Motor neuron (in vitro differentiated cells): ENCODE measurements at regions not wholly inside any gene's neighbourhood (a gene's known extent, or its start where the extent isn't known, plus 50 kb on each side); places are given as distances from the start of the nearest gene placed in this dataset.

Source experiments
- ATAC-seq, 8 experiments: fragments of 200-7000 bp; cut with Tn5 transposase; replicated peaks in 6 of 8; 2 replicates each; pipeline ENCODE4 v1.8.0; 2021; ENCODE audit warnings: mild to moderate bottlenecking in 8 of 8, moderate library complexity in 8 of 8
- H3K27ac ChIP-seq, 2 donors: fragments of 250-450 bp; sonication (Bioruptor Pico); 2 replicates each; pipeline ENCODE4 v1.9.0; 2021; ENCODE audit warnings: antibody characterized with exemption in 2 of 2, mild to moderate bottlenecking in 2 of 2, moderate library complexity in 1 of 2
- H3K4me1 ChIP-seq, 2 donors: fragments of 250-450 bp; sonication (Bioruptor Pico); replicated peaks in 1 of 2; 2 replicates each; pipeline ENCODE4 v1.6.1; 2021; ENCODE audit warnings: antibody characterized with exemption in 2 of 2, mild to moderate bottlenecking in 2 of 2, moderate library complexity in 1 of 2
- H3K4me3 ChIP-seq, 5 donors: fragments of 250-450 bp; sonication (Bioruptor Pico); 2 replicates each; pipeline ENCODE4 v1.9.0; 2021; ENCODE audit warnings: antibody characterized with exemption in 5 of 5, mild to moderate bottlenecking in 5 of 5, moderate library complexity in 4 of 5
- WGBS, 10 experiments: fragments of 450-650 bp; shearing (Covaris generic); methylation state at CpG; one replicate each; pipeline ENCODE4 v1.0.0; 2022; 5-methylcytosine and 5-hydroxymethylcytosine counted together
- in situ Hi-C, 9 experiments: fragments of 400-800 bp; cut with MboI; loops; one replicate each; pipeline ENCODE4 v1.15.0; 2021; ENCODE audit warnings: low sequenced_read_pairs in 9 of 9, low pct_unique_long_range_greater_than_20kb in 2 of 9; ENCODE audit not compliant: unreplicated experiment in 9 of 9

GRCh38 chrX:68939868-68940267, 111.0 kb downstream of the EFNB1 start:
- no CpG with 5 or more reads among the region's 8 CpGs for WGBS, 10 experiments
- in situ Hi-C loops: no loop called here

GRCh38 chrX:68938244-68939004, 109.6 kb downstream of the EFNB1 start:
- Histone ChIP-seq H3K4me1 (peaks cover 11 to 12% of the 10 kb centered on the region in 2 donors), H3K4me3 (no peak overlapping the region), H3K27ac (no peak overlapping the region)
- WGBS, 10 experiments: 100% methylated on average over 1 of the region's 4 CpGs; no CpG with 5 or more reads in 9 of the 10 experiments
- in situ Hi-C loops: no loop called here
- ATAC-seq: no peak

More at GRCh38 chrX:68939868-68940267, 111.0 kb downstream of the EFNB1 start:
- H3K4me3 ChIP-seq: no peak overlapping the region
- H3K27ac ChIP-seq: no peak overlapping the region
- H3K4me1 ChIP-seq: peaks cover 11 to 12% of the 10 kb centered on the region in 2 donors
- ATAC-seq: no peak

- H3K27ac ChIP-seq: no peak overlapping the region
- 18 to 100% (median 80%) methylated on average over 1 to 2 of the region's 2 CpGs; no CpG with 5 or more reads in 3 of the 10 experiments for WGBS, 10 experiments
- peaks cover 11 to 12% of the 10 kb centered on the region in 2 donors for H3K4me1 ChIP-seq
- no peak overlapping the region for H3K4me3 ChIP-seq
- in situ Hi-C loops: no loop called here
- no peak for ATAC-seq
Measured at GRCh38 chrX:68937581-68937980, 108.8 kb downstream of the EFNB1 start.

GRCh38 chrX:68936608-68937007, 107.8 kb downstream of the EFNB1 start:
- Histone ChIP-seq H3K4me3 (no peak overlapping the region), H3K27ac (no peak overlapping the region), H3K4me1 (peaks cover 11 to 12% of the 10 kb centered on the region in 2 donors)
- in situ Hi-C loops: no loop called here
- ATAC-seq: peak in 7 of 8 experiments; percentile 60 to 98 (median 82)

GRCh38 chrX:68936126-68936525, 107.3 kb downstream of the EFNB1 start:
- Histone ChIP-seq H3K4me1 (peaks cover 12 to 14% of the 10 kb centered on the region in 2 donors), H3K4me3 (no peak overlapping the region), H3K27ac (no peak overlapping the region)
- ATAC-seq: peak in 5 of 8 experiments; percentile 44 to 85 (median 61)
- 36 to 67% (median 55%) methylated on average over 1 to 4 of the region's 4 CpGs; no CpG with 5 or more reads in 7 of the 10 experiments for WGBS, 10 experiments
- in situ Hi-C loops: no loop called here

- WGBS, 10 experiments: 100% methylated on average over 1 of the region's 2 CpGs; no CpG with 5 or more reads in 9 of the 10 experiments
- ATAC-seq: no peak
- Histone ChIP-seq H3K27ac (no peak overlapping the region), H3K4me1 (peaks cover 12 to 22% of the 10 kb centered on the region in 2 donors), H3K4me3 (no peak overlapping the region)
- in situ Hi-C loops: no loop called here
Measured at GRCh38 chrX:68935362-68935761, 106.5 kb downstream of the EFNB1 start.

- peaks cover 12 to 26% of the 10 kb centered on the region in 2 donors for H3K4me1 ChIP-seq
- no peak for ATAC-seq
- no peak overlapping the region for H3K4me3 ChIP-seq
- in situ Hi-C loops: no loop called here
- 43 to 100% (median 90%) methylated on average over 1 to 4 of the region's 6 CpGs; no CpG with 5 or more reads in 5 of the 10 experiments for WGBS, 10 experiments
- no peak overlapping the region for H3K27ac ChIP-seq
Measured at GRCh38 chrX:68934922-68935321, 106.1 kb downstream of the EFNB1 start.

GRCh38 chrX:68934421-68934820, 105.6 kb downstream of the EFNB1 start:
- Histone ChIP-seq H3K4me3 (no peak overlapping the region), H3K4me1 (peaks cover 12 to 28% of the 10 kb centered on the region in 2 donors), H3K27ac (no peak overlapping the region)
- 43 to 100% (median 50%) methylated on average over 1 to 2 of the region's 3 CpGs; no CpG with 5 or more reads in 7 of the 10 experiments for WGBS, 10 experiments
- in situ Hi-C loops: no loop called here
- ATAC-seq: no peak

- Histone ChIP-seq H3K27ac (no peak overlapping the region), H3K4me3 (no peak overlapping the region), H3K4me1 (peaks cover 12 to 28% of the 10 kb centered on the region in 2 donors)
- in situ Hi-C loops: no loop called here
- no peak for ATAC-seq
- 0 to 55% (median 50%) methylated on average over 1 to 4 of the region's 4 CpGs; no CpG with 5 or more reads in 7 of the 10 experiments for WGBS, 10 experiments
Measured at GRCh38 chrX:68932611-68933010, 103.8 kb downstream of the EFNB1 start.

GRCh38 chrX:68931345-68931744, 102.5 kb downstream of the EFNB1 start:
- ATAC-seq: peak in 1 of 8 experiments; percentile 19
- in situ Hi-C loops: no loop called here
- Histone ChIP-seq H3K4me3 (no peak overlapping the region), H3K4me1 (peaks cover 4 to 21% of the 10 kb centered on the region in 2 donors), H3K27ac (no peak overlapping the region)
- WGBS, 10 experiments: 0% methylated on average over 1 of the region's 4 CpGs; no CpG with 5 or more reads in 9 of the 10 experiments

GRCh38 chrX:68930542-68931317, 101.9 kb downstream of the EFNB1 start:
- peak in 7 of 8 experiments; percentile 20 to 69 (median 57) for ATAC-seq
- 23% methylated on average over 3 of the region's 5 CpGs; no CpG with 5 or more reads in 9 of the 10 experiments for WGBS, 10 experiments
- Histone ChIP-seq H3K4me3 (no peak overlapping the region), H3K27ac (no peak overlapping the region), H3K4me1 (peaks cover 0 to 17% of the 10 kb centered on the region in 2 donors)
- in situ Hi-C loops: no loop called here

GRCh38 chrX:68929332-68930150, 100.7 kb downstream of the EFNB1 start:
- Histone ChIP-seq H3K4me3 (no peak overlapping the region), H3K4me1 (peaks cover 0 to 17% of the 10 kb centered on the region in 2 donors), H3K27ac (no peak overlapping the region)
- ATAC-seq: peak in 4 of 8 experiments; percentile 32 to 59 (median 43)
- in situ Hi-C loops: no loop called here
- WGBS, 10 experiments: 48% methylated on average over 2 of the region's 9 CpGs; no CpG with 5 or more reads in 9 of the 10 experiments
